BLaER1 treated with 17β-estradiol and CSF1 and Interleukin-3, amounts not matched to agents 10 nM and 100 nM (cell line): ENCODE measurements at regions not wholly inside any gene's neighbourhood (a gene's known extent, or its start where the extent isn't known, plus 50 kb on each side); places are given as distances from the start of the nearest gene placed in this dataset.

Experiments
- H3K27ac ChIP-seq, 11 experiments: shearing (Covaris generic); formaldehyde crosslinking; 2 replicates each; pipeline ENCODE4 v1.8.1; 2022
- H3K27me3 ChIP-seq, 11 experiments: shearing (Covaris generic); formaldehyde crosslinking; 2 replicates each; pipeline ENCODE4 v1.8.1; 2022
- H3K36me3 ChIP-seq, 11 experiments: shearing (Covaris generic); formaldehyde crosslinking; 2 replicates each; pipeline ENCODE4 v1.8.1; 2022
- H3K4me1 ChIP-seq, 10 experiments: shearing (Covaris generic); formaldehyde crosslinking; 2 replicates each; pipeline ENCODE4 v1.8.1; 2022
- H3K4me2 ChIP-seq, 11 experiments: shearing (Covaris generic); formaldehyde crosslinking; 2 replicates each; pipeline ENCODE4 v1.8.1; 2022
- H3K4me3 ChIP-seq, 10 experiments: shearing (Covaris generic); formaldehyde crosslinking; 2 replicates each; pipeline ENCODE4 v1.8.1; 2022
- H3K9ac ChIP-seq, 11 experiments: shearing (Covaris generic); formaldehyde crosslinking; 2 replicates each; pipeline ENCODE4 v1.8.1; 2022
- H3K9me3 ChIP-seq, 11 experiments: shearing (Covaris generic); formaldehyde crosslinking; replicated peaks in 1 of 11; 2 replicates each; pipeline ENCODE4 v1.8.1; 2022
- H4K20me1 ChIP-seq, 11 experiments: shearing (Covaris generic); formaldehyde crosslinking; 2 replicates each; pipeline ENCODE4 v1.8.1; 2022
- Cebpa-rat ChIP-seq, 11 experiments: shearing (Covaris generic); IDR thresholded peaks; 2 replicates each; pipeline ENCODE4 v1.8.1; 2022

- H3K9ac ChIP-seq: peak overlapping the region in 8 of 11 experiments; percentile 10 to 70 (median 62); a peak in 13 of 22 replicates
- TF ChIP-seq Cebpa-rat (IDR thresholded peaks at IDR 0.05): peak in 10 of 11 experiments; percentile 11 to 93 (median 75); a peak in 16 of 22 replicates
- H3K4me1 ChIP-seq: peaks cover 11 to 91% (median 55%) of the 10 kb centered on the region in 10 experiments; a peak in 18 of 20 replicates
- H3K4me3 ChIP-seq: peak overlapping the region in 4 of 10 experiments; percentile 1 to 48 (median 17); a peak in 4 of 20 replicates
- H4K20me1 ChIP-seq: no peaks in the 10 kb centered on the region
- peaks cover 0 to under 1% (median 0%) of the 10 kb centered on the region in 11 experiments; a peak in 1 of 22 replicates for H3K9me3 ChIP-seq
- H3K4me2 ChIP-seq: peak overlapping the region; percentile 14 to 86 (median 80)
- H3K36me3 ChIP-seq: no peaks in the 10 kb centered on the region
- H3K27ac ChIP-seq: peak overlapping the region; percentile 24 to 87 (median 82); a peak in 21 of 22 replicates
- H3K27me3 ChIP-seq: no peaks in the 10 kb centered on the region
Measured at GRCh38 chr10:121062115-121062514, 211.0 kb downstream of the WDR11 start.

- Histone ChIP-seq H3K36me3 (no peaks in the 10 kb centered on the region), H3K27me3 (no peaks in the 10 kb centered on the region), H3K4me2 (peak overlapping the region in 9 of 11 experiments; percentile 4 to 86 (median 83); a peak in 17 of 22 replicates), H3K9ac (0 out of 22 replicates have a peak overlapping the region, but pooled peaks of 1 of the 11 experiments have one; percentile 62), H3K9me3 (peaks cover 0 to 8% (median 0%) of the 10 kb centered on the region in 11 experiments; a peak in 3 of 22 replicates), H3K4me3 (no peak overlapping the region), H3K4me1 (peaks cover 13 to 96% (median 63%) of the 10 kb centered on the region in 10 experiments), H3K27ac (peak overlapping the region in 8 of 11 experiments; percentile 69 to 87 (median 83); a peak in 13 of 22 replicates), H4K20me1 (no peaks in the 10 kb centered on the region)
- no peak for TF ChIP-seq Cebpa-rat (IDR thresholded peaks at IDR 0.05)
Measured at GRCh38 chr10:121063744-121064143, 212.6 kb downstream of the WDR11 start.

DNA sequence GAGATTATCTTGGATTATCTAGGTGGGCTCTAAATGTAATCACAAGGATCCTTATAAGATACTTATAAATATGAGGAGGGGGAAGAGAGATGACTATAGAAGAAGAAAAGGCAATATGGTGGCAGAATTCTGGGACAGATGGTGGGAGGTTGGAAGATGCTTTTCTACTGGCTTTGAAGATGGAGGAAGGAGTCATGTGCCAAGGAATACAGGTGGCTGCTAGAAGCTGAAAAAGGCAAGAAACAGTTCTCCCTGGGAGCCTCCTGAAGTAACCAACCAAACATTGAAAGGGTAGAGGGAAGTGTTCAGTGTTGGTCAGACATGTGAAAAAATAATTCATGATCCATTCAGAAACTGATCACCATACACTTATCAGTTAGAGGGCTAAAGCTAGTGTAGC is 213.3 kb downstream of the WDR11 start:
- Histone ChIP-seq H3K36me3 (no peaks in the 10 kb centered on the region), H3K4me1 (peaks cover 20 to 96% (median 67%) of the 10 kb centered on the region in 10 experiments), H3K4me3 (no peak overlapping the region), H4K20me1 (no peaks in the 10 kb centered on the region), H3K9ac (no peak overlapping the region), H3K4me2 (peak overlapping the region in 6 of 11 experiments; percentile 80 to 86 (median 84); a peak in 12 of 22 replicates), H3K9me3 (peaks cover 0 to 8% (median 0%) of the 10 kb centered on the region in 11 experiments; a peak in 3 of 22 replicates), H3K27ac (peak overlapping the region in 3 of 11 experiments; percentile 24 to 87 (median 24); a peak in 3 of 22 replicates), H3K27me3 (no peaks in the 10 kb centered on the region)
- no peak for TF ChIP-seq Cebpa-rat (IDR thresholded peaks at IDR 0.05)

DNA sequence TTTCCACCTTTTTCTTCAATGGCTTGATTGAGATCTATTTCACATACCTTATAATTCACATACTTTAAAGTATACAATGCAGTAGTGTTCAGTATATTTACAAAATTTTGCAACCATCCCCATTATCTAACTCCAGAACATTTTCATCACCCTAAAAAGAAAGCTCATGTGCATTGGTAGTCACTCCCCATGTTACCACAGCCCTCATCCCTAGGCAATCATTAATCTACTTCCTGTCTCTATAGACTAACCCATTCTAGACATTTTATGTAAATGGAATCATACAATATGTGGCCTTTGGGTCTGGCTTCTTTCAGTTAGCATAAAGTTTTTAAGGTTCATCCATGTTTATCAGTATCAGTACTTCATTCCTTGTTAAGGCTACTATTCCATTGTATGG is 214.2 kb downstream of the WDR11 start:
- Histone ChIP-seq H3K4me3 (no peak overlapping the region), H3K4me2 (peak overlapping the region in 5 of 11 experiments; percentile 13 to 86 (median 83); a peak in 9 of 22 replicates)
- TF ChIP-seq Cebpa-rat (IDR thresholded peaks at IDR 0.05): no peak

DNA sequence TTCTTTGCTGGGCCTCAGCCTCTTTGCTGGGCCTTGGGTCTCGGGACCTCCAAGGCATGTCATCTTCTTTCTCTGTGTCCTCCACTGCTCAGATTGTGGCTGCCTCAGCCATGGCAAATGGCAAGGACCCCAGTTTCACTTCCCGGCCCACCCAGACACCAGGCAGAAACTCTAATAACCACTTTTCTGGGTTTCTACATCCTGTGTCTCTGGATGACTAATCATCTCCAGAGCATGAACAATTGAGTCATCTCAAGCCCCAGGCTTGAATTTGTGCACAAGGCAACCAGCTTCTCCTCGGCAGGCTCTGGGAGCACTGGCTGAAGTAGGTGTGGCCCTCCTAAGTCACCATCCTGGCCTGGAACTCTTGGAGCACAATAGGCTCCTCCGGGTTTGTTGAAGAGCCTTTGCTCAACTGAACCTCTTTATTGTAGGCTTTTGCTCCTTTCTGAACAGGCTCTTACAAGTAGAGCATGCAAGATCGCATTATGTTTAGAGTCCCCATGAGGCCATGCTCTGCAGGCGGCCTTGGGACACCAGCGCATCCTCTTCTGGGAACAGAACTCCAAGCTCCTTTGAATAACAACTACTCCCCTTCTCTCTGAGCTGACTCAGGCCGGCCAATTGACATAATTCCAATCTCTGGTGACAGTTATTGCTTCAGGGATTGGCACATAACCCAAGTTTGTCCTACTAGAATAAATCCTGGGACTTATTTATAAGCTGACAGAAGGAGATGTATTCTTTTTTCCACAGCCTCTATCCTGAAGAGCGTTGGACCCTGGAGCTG is 218.1 kb downstream of the WDR11 start:
- H3K27ac ChIP-seq: peak overlapping the region; percentile 30 to 89 (median 77); a peak in 21 of 22 replicates

More for the DNA sequence above, 214.2 kb downstream of the WDR11 start:
- Histone ChIP-seq H3K9me3 (peaks cover 0 to 8% (median 0%) of the 10 kb centered on the region in 11 experiments; a peak in 3 of 22 replicates), H3K27me3 (no peaks in the 10 kb centered on the region), H3K4me1 (peaks cover 21 to 96% (median 72%) of the 10 kb centered on the region in 10 experiments), H3K9ac (no peak overlapping the region), H3K27ac (peak overlapping the region in 3 of 11 experiments; percentile 24 to 87 (median 24); a peak in 2 of 22 replicates), H4K20me1 (no peaks in the 10 kb centered on the region), H3K36me3 (no peaks in the 10 kb centered on the region)

DNA sequence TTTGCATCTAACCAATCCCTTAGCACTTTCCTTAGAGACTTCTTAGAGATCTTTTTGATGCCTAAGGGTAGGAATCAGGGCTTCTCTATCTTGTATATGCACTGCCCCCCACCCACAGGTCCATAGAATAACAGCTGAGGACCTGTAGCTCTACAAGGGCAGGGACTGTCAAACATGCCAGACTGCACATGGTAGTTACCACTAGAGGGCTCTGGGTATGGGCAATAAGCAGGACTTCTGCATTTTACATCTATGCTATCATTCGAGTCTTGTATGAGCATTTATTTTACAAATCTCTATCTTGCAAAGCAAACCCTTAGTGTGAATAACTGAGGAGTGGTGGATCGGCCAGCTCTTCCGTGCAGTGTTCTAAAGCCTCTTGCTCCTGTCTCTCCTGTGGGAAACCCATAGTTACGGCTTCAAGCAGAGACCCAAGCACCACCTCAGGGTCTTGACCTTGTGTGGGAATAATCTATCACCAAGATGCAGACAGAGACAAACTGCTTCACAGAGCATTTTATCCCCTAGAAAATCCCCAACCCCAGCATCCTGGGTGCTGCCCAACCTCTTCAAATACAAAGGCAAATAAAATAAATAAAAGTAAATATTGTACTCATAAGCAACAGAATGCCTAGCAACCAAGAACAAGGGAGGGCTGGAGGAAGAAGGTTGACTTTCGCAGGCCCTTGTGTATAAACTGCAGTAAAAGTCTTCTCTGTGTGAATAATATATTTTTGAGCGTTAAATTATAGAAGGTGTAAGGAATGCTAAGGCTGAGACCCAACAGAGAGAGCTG is 219.3 kb downstream of the WDR11 start:
- peaks cover 0 to 8% (median 0%) of the 10 kb centered on the region in 11 experiments; a peak in 3 of 22 replicates for H3K9me3 ChIP-seq
- peak overlapping the region in 6 of 11 experiments; percentile 60 to 89 (median 82); a peak in 6 of 22 replicates for H3K27ac ChIP-seq
- peaks cover 10 to 60% (median 27%) of the 10 kb centered on the region in 10 experiments for H3K4me1 ChIP-seq
- no peaks in the 10 kb centered on the region for H4K20me1 ChIP-seq
- no peak for TF ChIP-seq Cebpa-rat (IDR thresholded peaks at IDR 0.05)
- H3K36me3 ChIP-seq: no peaks in the 10 kb centered on the region
- no peaks in the 10 kb centered on the region for H3K27me3 ChIP-seq
- H3K4me2 ChIP-seq: peak overlapping the region in 6 of 11 experiments; percentile 79 to 90 (median 88); a peak in 11 of 22 replicates
- no peak overlapping the region for H3K9ac ChIP-seq
- H3K4me3 ChIP-seq: no peak overlapping the region

More for the DNA sequence above, 218.1 kb downstream of the WDR11 start:
- 0 out of 20 replicates have a peak overlapping the region, but pooled peaks of 1 of the 10 experiments have one; percentile 11 for H3K4me3 ChIP-seq
- H3K4me1 ChIP-seq: peaks cover 10 to 72% (median 35%) of the 10 kb centered on the region in 10 experiments
- H3K36me3 ChIP-seq: no peaks in the 10 kb centered on the region
- TF ChIP-seq Cebpa-rat (IDR thresholded peaks at IDR 0.05): peak in 5 of 11 experiments; percentile 14 to 66 (median 30); a peak in 4 of 22 replicates
- H3K9me3 ChIP-seq: peaks cover 0 to 8% (median 0%) of the 10 kb centered on the region in 11 experiments; a peak in 3 of 22 replicates
- peak overlapping the region in 8 of 11 experiments; percentile 11 to 73 (median 58); a peak in 13 of 22 replicates for H3K9ac ChIP-seq
- H3K27me3 ChIP-seq: no peaks in the 10 kb centered on the region
- no peaks in the 10 kb centered on the region for H4K20me1 ChIP-seq
- H3K4me2 ChIP-seq: peak overlapping the region; percentile 35 to 91 (median 83); a peak in 21 of 22 replicates

DNA sequence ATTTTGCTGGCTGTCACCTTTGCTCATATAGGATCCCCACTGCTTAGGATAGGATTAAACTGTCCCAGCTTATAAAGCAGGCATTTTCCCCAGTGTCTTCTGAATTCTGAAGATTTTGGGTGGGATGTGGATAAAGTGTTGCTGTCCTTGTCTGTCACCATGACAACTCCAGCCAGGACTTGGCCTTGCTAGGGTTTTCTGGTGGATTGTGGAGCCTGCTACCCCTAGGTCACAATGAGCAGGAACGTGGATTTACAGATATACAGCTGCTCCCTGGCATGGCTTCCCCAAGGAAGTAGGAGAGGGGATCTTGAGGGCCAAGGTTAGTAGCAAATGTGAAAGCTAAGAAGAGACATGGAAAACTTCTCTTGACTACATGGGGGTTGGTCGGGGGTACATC is 220.7 kb downstream of the WDR11 start:
- H3K36me3 ChIP-seq: no peaks in the 10 kb centered on the region
- H3K4me3 ChIP-seq: no peak overlapping the region
- no peak overlapping the region for H3K9ac ChIP-seq
- no peak for TF ChIP-seq Cebpa-rat (IDR thresholded peaks at IDR 0.05)
- H3K27me3 ChIP-seq: peaks cover 0 to 8% (median 0%) of the 10 kb centered on the region in 11 experiments; a peak in 1 of 22 replicates
- no peaks in the 10 kb centered on the region for H4K20me1 ChIP-seq
- H3K4me1 ChIP-seq: peaks cover 10 to 50% (median 24%) of the 10 kb centered on the region in 10 experiments
- H3K4me2 ChIP-seq: peak overlapping the region in 3 of 11 experiments; percentile 0 to 24 (median 8); a peak in 3 of 22 replicates
- H3K27ac ChIP-seq: no peak overlapping the region
- peaks cover 0 to 8% (median 0%) of the 10 kb centered on the region in 11 experiments; a peak in 3 of 22 replicates for H3K9me3 ChIP-seq

GRCh38 chr10:121073728-121074127 is 222.6 kb downstream of the WDR11 start:
- Histone ChIP-seq H3K4me3 (no peak overlapping the region), H3K27ac (no peak overlapping the region), H3K4me1 (peaks cover 8 to 41% (median 16%) of the 10 kb centered on the region in 10 experiments), H3K36me3 (no peaks in the 10 kb centered on the region), H3K27me3 (peaks cover 0 to 15% (median 0%) of the 10 kb centered on the region in 11 experiments; a peak in 2 of 22 replicates), H4K20me1 (no peaks in the 10 kb centered on the region), H3K9me3 (no peaks in the 10 kb centered on the region), H3K4me2 (no peak overlapping the region), H3K9ac (no peak overlapping the region)
- TF ChIP-seq Cebpa-rat (IDR thresholded peaks at IDR 0.05): no peak
